ENCODE measurements at regions not wholly inside any gene's neighbourhood (a gene's known extent, or its start where the extent isn't known, plus 50 kb on each side); places are given as distances from the start of the nearest gene placed in this dataset.
"Not testable (repeated sequence)": the region's sequence is repeated elsewhere in the genome, so short reads cannot be mapped to it uniquely, and the experiment has no call there.

DNA sequence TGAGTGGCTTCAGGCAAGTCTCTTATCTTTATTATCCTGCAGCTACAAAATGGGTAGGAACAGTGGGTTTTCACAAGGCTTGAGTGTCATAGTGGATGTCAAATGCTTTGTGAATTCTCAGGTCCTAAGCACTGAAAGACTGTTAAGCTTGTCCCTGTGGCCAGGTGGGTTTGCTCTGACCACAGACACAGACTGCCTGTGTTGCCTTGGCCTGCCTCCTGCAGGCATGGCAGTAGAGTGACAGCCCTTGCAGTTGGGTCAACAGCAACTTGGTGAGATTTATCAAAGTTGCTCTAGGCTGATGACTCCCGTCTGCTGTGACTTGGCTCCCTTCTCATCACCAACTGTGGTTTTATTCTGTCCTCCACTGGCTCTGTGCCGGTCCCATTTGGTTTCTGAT is 520.0 kb upstream of the CCDC196 start:
- no peak for DNase-seq (ENCODE audit: low read depth in 2 of 2)

DNA sequence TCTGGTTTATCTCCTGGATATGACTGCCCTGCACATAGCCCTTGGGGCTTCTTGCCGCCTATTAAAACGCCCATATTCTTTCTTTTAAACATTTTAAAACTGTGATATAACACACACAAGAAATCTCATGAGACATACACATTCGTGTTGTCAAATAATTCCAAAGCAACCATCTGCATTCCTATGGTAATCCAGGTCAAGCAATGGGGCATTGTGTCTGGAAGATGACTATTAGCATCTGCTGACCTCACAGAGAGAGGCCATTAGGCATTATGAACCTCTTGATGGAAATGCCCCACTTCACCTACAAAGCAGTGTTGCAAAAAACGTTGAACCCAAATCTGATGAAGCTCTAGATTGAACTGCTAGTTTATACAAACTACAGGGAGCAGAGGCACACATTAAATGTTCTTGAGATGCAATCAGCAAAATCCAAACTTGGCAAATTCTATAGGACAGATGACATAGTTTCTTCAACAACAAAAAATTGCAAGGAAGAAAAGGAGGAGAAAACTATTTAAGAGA is 513.8 kb upstream of the CCDC196 start:
- DNase-seq (ENCODE audit: low read depth in 2 of 2) = no peak

DNA sequence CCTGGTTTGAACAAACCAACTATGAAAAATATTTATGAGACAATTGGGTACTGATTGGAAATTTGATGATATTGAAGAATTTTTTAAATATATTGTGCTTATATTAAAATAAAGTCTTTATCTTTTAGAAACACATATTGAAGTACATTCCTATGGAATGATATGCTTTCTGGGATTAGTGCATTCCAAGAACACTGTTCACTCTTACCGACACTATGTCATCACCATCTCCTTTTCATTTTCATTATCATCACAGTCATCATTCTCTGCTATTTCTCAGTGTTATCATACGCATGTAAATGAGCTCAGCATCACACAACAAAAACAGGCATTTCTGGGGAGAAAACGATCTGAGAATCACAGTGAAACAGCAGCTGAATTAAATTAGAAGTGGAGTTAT is 513.3 kb upstream of the CCDC196 start:
- peak; percentile 61 to 67 for DNase-seq (ENCODE audit: low read depth in 2 of 2)

DNA sequence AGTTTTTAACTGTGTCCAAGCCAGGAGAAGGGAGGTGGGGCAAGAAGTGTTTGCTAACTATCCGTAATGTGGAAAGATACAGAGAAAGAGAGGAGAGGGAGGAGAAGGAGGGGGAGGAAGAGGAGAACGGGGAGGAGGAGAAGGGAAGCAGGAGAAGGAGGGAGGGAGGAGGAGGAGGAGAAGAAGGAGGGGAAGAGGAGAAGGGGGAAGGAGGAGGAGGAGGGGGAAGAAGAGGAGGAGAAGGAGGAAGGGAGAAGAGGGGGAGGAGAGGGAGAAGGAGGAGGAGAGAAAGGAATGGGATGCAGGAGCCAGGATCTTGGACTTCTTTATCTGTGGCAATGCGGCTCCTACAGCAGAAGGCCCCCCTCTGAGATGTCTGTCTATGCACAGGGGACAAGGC is 510.3 kb upstream of the CCDC196 start:
- no peak for DNase-seq (ENCODE audit: low read depth in 2 of 2)

DNA sequence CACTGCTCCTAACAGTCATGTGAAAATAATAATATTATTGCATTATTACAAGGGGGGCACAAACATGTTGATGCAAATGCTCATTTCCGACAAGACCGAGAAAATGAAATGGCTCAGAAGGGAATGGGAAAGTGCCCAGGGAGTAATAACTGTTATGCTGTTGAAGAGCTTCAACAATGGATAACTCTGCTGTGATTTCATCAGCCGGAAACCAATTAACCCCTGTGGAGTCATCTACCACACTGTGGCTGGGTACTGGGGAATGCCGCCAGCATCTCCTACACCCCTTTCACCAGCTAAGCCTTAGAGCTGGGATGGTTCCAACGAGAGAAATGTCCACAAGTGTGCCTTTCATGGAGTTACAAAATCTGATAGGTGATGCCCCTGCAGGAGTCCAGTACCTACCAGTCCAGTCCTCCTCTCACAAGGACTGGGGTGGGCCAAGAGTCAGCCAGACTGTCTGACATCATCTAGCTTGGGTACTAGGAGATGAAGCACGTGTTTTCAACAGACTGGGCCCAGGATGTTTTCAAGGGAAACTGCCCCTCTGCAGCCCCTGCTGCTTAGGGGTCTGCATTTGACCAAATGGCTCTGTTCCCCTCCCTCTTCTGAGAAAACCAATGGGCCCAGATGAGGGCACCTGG is 509.3 kb upstream of the CCDC196 start:
- no peak for DNase-seq (ENCODE audit: low read depth in 2 of 2)

DNA sequence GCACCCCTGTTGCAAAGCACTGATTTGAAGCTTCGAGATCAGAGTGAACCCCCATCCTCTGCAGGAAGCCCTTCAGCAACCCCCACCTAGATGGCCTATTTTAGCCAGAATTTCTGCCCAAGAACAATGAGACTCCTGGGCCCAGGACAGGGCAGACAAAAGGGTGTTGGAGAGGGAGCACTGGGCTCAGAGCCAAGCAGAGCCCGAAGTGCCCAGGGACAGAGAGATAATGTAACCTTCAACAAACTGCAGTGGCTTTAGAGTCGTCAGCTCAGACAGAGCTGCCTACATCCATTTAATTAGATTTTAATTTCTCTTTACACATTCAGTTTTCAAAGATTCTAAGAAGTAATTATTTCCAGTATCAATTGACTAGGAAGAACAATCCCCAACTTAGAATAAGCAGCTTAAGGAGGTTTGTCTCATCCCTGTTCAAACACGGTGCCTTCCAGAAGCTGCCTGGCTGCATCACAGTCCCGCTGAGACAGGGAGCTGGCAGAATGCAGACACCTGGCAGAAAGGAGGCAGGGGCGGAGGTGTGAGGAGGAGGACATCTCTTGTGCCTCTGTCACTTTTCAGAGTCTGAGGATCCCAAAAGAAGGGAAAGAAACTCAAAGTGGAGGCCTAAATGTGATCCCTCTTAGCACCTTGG is 504.9 kb upstream of the CCDC196 start:
- no peak for DNase-seq (ENCODE audit: low read depth in 2 of 2)

DNA sequence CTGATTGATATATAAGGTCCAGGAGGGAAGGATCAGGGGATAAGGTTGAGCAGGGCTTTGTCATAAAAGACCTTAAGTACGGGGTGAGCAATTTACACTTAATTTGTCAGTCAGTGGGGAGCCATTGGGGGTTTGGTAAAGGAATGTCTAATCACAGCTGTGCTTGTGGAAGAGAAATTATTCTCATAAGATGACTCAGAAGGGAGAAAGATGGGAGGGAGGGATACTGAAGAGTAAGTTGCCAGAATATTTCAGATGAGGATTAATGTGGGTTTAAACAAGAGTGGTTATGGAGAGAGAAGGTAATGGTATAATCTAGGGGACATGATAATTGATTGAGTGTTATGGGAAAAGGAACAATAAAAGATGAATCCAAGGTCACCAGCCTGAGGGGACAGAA is 500.1 kb upstream of the CCDC196 start:
- peak in 1 of 2 experiments; percentile 10 for DNase-seq (ENCODE audit: low read depth in 2 of 2)

DNA sequence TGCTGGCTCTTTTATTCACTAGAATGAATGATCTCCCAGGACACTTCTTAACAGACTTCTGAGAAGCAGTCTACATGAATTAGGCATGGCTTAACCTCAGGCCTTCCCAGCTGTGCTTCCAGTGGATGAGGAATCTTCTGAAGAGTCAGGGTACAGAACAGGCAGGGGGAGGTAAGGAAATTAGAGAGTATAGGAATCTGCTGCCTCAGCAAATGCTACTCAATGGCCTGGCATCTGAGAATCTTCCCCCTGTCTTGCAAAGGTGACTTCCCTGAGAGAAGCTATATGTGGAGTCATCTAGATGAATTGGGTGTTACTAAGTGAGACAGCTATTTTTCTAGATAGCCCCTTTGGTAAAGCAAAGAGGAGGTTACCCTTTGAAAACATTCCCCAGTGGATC is 496.2 kb upstream of the CCDC196 start:
- DNase-seq (ENCODE audit: low read depth in 2 of 2) = no peak

DNA sequence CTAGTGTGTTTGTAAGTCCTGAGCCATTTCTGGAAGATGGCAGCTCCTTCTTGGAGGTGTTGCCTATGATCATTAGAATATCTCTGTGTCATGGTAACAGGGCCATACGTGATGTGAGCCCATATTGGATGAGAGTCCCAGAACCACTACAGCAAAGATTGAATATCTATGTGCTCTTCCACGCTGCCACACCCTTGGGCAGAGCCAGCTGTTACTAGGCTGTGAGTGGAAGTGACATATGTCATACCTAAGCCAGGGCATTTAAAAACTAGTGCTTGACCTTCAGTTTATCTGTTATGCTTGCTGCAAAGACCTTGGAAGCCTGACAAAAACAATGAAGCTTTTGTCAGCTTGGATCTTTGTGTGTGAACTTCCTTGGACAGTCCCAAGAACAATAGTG is 495.1 kb upstream of the CCDC196 start:
- no peak for DNase-seq (ENCODE audit: low read depth in 2 of 2)

DNA sequence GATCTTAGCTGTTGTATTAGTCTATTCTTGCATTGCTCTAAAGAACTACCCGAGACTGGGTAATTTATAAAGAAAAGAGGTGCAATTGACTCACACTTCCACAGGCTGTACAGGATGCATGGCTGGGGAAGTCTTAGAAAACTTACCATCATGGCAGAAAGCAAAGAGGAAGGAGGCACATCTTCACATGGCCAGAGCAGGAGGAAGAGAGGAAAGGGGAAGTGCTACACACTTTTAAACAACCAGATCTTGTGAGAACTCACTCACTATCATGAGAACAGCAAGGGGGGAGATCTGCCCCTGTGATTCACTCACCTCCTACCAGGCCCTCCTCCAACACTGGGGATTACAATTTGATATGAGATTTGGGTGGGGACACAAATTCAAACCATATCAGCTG is 494.2 kb upstream of the CCDC196 start:
- not testable (repeated sequence) for DNase-seq (ENCODE audit: low read depth in 2 of 2)

DNA sequence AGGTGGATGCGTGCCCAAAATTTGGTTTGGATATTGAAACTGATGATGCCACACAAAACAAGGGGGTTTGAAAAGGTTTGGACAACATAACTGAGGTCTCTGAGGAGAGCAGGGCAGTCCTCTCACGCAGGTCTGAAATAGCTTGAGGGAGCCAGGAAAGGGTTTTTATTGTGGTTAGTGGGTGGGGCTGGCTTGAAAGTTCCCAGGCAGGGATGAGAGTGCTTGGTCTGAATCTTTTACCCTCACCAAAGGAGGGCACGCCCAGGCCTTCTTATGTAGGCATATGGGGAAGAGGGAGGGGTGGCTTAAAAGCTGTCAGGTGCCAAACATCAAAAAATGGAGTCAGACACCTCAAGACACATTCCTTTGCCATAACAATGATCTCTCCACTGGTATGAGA is 493.1 kb upstream of the CCDC196 start:
- no peak for DNase-seq (ENCODE audit: low read depth in 2 of 2)

DNA sequence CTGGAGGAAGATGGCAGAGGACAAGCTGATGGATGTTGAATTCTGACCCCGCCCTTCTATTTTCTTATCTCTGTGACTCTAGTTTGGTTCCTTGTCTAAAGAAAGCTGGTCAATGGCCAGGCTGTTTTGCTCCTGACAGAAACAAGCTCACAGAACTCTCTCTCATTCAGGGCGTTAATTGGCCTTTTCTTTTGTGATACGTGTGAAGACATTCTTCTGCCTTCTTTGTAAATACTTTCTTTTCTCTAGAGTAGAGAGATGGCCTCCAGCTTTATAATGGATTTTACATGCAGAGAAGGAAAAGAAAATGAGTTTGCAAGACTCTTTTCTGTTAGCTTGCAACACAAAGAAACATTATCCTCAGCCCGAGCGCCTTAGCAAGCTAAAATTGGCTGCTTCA is 492.2 kb upstream of the CCDC196 start:
- no peak for DNase-seq (ENCODE audit: low read depth in 2 of 2)

DNA sequence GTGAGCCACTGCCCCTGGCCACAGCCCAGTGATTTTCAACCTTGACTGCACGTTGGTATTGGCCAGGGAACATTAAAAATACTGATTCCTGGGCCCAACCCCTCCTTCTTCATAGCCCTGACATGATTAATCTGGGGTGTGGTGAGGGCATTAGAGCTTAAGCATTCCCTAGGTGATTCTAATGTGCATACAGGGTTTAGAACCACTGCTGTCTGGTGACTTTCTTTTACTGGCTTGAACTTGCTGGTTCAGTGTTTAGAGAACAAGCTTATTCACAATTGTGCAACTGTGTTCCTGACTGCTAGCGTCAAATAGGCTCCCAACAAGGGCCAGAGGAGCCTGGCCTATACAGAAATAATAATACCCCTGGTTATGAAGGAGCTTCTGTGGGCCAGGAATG is 488.8 kb upstream of the CCDC196 start:
- no peak for DNase-seq (ENCODE audit: low read depth in 2 of 2)

DNA sequence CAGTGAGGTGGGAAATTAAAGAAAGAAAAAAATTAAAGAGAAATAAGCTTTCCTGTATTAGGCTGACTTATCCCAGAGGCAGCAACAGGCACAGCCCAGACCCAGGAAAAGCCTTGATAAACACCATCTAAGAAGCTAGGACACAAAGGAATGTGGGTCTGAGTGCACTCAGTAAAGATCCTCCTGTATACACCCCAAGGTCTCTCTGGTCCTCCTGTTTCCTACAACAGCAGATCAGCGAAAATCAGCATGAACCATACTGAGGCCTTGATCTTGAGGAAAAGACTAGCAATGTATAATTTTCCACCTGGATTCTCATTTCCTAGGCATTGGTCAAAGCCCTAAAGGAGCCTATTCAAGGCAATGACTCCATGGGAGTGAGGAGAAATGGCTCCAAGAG is 486.3 kb upstream of the CCDC196 start:
- DNase-seq (ENCODE audit: low read depth in 2 of 2) = no peak

DNA sequence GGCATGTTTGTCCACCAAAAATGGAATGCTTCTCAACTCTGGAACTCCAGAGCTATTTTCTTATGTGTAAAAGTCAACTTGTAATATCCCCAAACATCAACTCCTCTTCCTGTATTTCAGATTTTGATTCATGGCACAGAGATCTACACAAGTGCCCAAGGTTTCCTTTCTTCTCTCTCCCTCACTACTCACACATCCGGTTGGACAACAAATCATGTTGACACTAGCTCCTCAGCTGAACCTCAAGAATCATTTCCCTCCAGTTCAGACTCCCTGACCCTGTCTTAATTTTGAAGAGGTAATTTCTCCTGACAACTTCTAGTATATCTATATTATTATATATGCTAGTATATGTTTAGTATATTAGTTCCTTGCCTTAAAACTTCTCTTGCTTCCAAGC is 485.4 kb upstream of the CCDC196 start:
- no peak for DNase-seq (ENCODE audit: low read depth in 2 of 2)

DNA sequence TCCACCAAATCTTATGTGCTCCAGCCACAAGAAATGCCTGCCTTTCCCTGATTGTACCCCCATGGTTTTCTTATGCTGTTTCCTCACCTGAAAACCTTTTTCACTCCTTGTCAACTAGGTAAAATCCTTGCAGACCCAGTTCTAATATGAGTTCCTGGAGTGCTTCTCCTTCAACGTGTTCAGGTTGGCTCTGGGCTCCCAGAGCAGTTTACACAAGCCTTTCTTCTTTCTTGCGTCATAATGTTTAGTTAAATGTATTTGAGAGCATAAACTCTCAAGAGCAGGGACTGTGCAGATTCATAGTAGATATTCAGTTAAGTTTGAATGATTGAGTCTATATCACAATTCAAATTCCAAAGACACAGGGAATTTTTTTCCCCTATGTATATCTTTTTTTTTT is 484.8 kb upstream of the CCDC196 start:
- DNase-seq (ENCODE audit: low read depth in 2 of 2) = no peak

DNA sequence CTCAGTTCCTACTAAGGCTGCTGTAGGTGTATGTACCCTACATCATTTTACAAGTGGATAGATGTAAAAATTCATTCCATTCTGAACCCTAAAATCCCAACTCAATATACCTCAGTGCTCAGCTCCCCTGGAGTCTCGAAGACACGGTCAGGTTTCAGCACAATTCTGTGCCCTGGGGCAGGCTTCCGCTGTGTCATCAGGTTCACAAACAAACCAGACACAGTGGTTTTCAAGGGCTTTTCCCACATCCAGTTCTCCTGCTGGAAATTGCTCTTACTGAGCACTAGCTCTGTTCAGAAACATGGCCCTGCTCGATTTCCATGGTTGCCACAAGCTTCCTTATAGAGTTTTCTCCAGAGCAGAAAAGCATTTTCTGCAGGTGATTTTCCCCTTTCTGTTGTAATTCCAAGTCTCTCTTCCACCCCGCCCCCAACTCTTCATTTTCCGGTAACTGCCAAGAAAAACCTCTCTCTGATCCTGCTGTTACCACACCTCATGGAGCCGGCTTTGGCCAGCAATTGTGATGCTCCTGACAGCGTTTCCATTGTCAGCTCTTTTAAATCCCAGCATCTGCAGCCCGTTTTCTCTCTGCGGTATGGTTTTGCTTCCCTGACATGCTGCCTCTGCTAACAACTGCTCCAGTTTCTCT is 483.0 kb upstream of the CCDC196 start:
- DNase-seq (ENCODE audit: low read depth in 2 of 2) = no peak

DNA sequence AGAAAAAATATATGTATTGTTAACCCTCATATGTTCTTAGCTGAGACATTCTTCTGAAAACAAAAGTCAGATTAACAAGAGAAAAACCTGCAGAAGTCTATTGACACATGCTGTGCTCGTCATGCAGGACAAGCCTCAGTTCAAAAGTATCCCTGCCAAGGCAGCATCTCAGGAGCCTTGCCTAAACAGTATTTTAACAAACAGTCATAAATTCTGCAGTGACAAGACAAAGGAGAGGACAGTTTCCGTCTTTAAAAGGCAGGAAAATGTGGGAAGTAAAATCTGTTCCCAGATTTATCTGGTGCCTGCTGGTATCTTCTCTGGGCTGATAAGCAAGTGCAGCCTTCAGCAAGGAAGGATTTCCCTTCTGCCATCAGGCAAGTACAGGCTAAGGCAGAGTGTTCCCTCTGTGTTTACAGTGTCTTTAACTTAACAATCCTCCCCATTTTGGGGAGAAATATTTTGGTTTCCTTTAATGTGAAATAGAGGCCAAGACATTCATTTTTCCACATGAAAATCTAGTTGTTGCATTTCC is 480.2 kb upstream of the CCDC196 start:
- no peak for DNase-seq (ENCODE audit: low read depth in 2 of 2)

DNA sequence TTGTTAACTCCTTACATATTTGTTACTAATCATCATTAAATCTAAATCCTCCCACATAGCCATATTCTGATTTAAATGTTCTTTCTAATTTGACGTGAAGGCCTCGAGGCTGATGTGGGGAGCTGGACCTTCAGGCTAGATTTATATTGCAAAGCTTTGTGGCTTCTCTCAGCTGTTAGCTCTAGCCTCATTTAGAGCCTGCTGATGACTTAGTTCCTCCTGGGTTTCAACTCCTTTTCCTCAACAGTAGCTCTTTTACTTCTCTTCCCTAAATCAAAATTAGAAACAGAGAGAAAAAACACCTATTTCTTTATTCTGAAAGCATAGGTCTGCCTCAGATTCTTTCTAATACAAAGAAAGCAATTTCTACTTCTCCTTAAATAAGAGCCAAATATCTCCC is 477.5 kb upstream of the CCDC196 start:
- DNase-seq (ENCODE audit: low read depth in 2 of 2) = no peak

DNA sequence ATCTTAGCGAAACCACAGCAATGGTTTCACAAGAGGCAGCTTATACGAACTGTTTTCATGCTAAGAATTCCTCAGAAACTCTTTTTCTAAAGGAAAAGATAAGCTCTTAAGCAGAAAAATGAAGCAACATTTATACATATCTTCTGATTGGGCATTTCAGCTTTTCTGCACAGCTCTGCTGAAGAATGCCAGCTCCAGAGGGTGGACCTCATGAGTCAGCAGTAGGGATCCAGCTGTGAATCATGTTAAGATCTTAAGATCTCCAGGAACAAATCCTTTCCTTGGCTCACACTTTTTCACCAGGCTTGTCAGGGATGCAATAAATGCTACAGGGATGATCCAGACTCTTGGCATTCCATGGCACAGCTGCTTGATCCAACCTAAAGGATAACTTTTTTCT is 477.1 kb upstream of the CCDC196 start:
- peak; percentile 63 to 69 for DNase-seq (ENCODE audit: low read depth in 2 of 2)

DNA sequence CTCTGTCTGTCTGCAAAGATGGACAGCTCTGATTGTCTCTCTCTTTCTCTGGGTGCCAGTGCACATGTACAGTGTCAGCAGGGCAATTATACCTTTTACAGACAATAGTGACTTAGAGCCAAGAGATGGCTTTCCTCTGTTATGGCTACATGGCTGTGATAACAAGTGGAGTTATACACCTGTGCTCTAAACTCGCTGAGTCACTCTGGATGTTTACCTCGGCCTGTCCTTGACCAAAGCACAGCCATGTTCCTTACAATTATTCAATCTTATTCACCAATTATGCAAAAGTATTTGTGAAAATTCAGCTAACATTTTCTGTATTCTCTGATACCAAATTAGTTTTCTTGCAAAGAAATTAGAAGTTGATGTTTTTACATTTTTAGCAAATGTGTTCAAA is 475.5 kb upstream of the CCDC196 start:
- DNase-seq (ENCODE audit: low read depth in 2 of 2) = no peak

DNA sequence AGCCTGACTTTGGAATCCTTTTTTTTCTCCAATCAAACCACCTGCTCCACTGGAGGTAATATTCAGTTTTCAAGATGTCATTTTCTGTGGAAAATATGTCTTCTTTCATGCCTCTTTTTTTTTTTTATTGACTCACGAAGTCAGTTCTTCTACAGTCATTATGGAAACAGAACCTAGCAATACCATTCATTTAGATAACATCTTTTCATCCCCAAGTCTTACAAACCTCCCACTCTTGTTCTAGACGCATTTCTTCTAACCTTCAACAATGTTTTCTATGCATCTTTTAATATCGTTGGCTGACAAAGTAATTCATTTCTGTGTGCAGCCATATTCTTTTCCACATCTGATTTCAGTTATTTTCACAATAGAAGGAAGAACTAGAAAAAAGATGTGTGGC is 474.3 kb upstream of the CCDC196 start:
- DNase-seq (ENCODE audit: low read depth in 2 of 2) = no peak

DNA sequence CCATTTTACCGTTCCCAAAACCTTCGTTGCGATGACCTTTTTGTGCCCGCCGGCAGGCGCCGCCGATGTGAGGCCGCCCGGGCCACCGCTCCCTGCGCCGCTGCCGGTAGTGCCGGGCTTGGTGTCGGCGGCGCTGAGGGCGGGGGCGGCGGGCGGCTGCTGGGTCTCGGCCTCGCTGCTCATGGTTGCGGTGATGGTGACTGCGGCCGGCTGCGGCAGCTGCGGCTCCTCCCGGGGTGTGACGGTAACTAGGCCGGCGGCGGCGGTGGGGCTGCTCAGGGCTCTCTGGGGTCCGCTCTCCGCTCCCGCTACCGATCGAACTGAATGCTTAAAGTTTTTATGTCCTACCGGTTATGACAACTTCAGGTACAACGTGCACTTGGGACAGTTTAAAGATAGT is 472.6 kb upstream of the CCDC196 start:
- DNase-seq (ENCODE audit: low read depth in 2 of 2) = not testable (repeated sequence)
